DND-41 (cell line): ENCODE measurements at regions not wholly inside any gene's neighbourhood (a gene's known extent, or its start where the extent isn't known, plus 50 kb on each side); places are given as distances from the start of the nearest gene placed in this dataset.

Source experiments
- ATAC-seq: fragments of 200-7000 bp; cut with Tn5 transposase; 3 replicates; pipeline ENCODE4 v1.9.1; 2021; ENCODE audit warnings: low read depth; ENCODE audit not compliant: insufficient read depth
- DNase-seq: peaks from one replicate; pipeline ENCODE4 v3.0.0-alpha.2; 2020
- H2AFZ ChIP-seq: 2 replicates; pipeline ENCODE4 v1.6.0; 2012; ENCODE audit warnings: low read depth, low read length
- H3K27ac ChIP-seq: 2 replicates; pipeline ENCODE4 v1.5.1; 2012; ENCODE audit warnings: low read length, inconsistent platforms
- H3K27me3 ChIP-seq: fragments of 200-600 bp; sonication (generic); 2 replicates; pipeline ENCODE4 v1.6.0; 2012; ENCODE audit warnings: low read length, mild to moderate bottlenecking, inconsistent platforms; ENCODE audit not compliant: insufficient read depth, poor library complexity
- H3K36me3 ChIP-seq: 2 replicates; pipeline ENCODE4 v1.5.1; 2012; ENCODE audit warnings: low read length, inconsistent platforms; ENCODE audit not compliant: insufficient read depth
- H3K4me1 ChIP-seq: 2 replicates; pipeline ENCODE4 v1.5.1; 2012; ENCODE audit warnings: mild to moderate bottlenecking, low read length; ENCODE audit not compliant: insufficient read depth
- H3K4me2 ChIP-seq: 2 replicates; pipeline ENCODE4 v1.6.0; 2012; ENCODE audit warnings: mild to moderate bottlenecking, moderate library complexity, low read length, inconsistent platforms; ENCODE audit not compliant: insufficient read depth
- H3K4me3 ChIP-seq, 2 experiments: fragments of 200-600 bp in 1 of 2; shearing (Covaris generic) in 1 of 2; 2 replicates each; pipeline ENCODE4 v1.5.1; 2012 to 2016; ENCODE audit warnings: inconsistent platforms in 2 of 2, low read length in 2 of 2, mild to moderate bottlenecking in 2 of 2, low read depth in 1 of 2, moderate library complexity in 1 of 2
- H3K79me2 ChIP-seq: 2 replicates; pipeline ENCODE4 v1.6.0; 2012; ENCODE audit warnings: low read length, inconsistent platforms; ENCODE audit not compliant: insufficient read depth
- H3K9ac ChIP-seq: 2 replicates; pipeline ENCODE4 v1.6.0; 2012; ENCODE audit warnings: low read depth, mild to moderate bottlenecking, inconsistent platforms, low read length, moderate library complexity
- H3K9me3 ChIP-seq: 2 replicates; pipeline ENCODE4 v1.5.1; 2012; ENCODE audit warnings: low read length, moderate library complexity, mild to moderate bottlenecking, inconsistent platforms; ENCODE audit not compliant: insufficient read depth, severe bottlenecking
- H4K20me1 ChIP-seq: 2 replicates; pipeline ENCODE4 v1.6.0; 2012; ENCODE audit warnings: low read length; ENCODE audit not compliant: insufficient read depth
- EZH2 ChIP-seq: IDR thresholded peaks from 3 replicates; pipeline ENCODE4 v1.6.1; 2012; ENCODE audit warnings: borderline replicate concordance, low read depth, mild to moderate bottlenecking, moderate library complexity, low read length, inconsistent platforms; ENCODE audit not compliant: severe bottlenecking
- TF ChIP-seq, protein P1 (sequence below): IDR thresholded peaks from 2 replicates; pipeline ENCODE4 v1.5.1; 2012; ENCODE audit warnings: borderline replicate concordance, low read length, moderate library complexity, mild to moderate bottlenecking; ENCODE audit not compliant: poor library complexity, severe bottlenecking; ENCODE audit errors: extremely low read depth

GRCh38 chr6:15107644-15108382 is 138.1 kb upstream of the JARID2 start:
- H2AFZ ChIP-seq: no peak overlapping the region
- no peaks in the 10 kb centered on the region for H4K20me1 ChIP-seq
- no peaks in the 10 kb centered on the region for H3K4me1 ChIP-seq
- no peaks in the 10 kb centered on the region for H3K27me3 ChIP-seq
- no peaks in the 10 kb centered on the region for H3K79me2 ChIP-seq
- H3K9me3 ChIP-seq: peaks cover 4% of the 10 kb centered on the region
- TF ChIP-seq EZH2: no peak
- TF ChIP-seq, protein P1, sequence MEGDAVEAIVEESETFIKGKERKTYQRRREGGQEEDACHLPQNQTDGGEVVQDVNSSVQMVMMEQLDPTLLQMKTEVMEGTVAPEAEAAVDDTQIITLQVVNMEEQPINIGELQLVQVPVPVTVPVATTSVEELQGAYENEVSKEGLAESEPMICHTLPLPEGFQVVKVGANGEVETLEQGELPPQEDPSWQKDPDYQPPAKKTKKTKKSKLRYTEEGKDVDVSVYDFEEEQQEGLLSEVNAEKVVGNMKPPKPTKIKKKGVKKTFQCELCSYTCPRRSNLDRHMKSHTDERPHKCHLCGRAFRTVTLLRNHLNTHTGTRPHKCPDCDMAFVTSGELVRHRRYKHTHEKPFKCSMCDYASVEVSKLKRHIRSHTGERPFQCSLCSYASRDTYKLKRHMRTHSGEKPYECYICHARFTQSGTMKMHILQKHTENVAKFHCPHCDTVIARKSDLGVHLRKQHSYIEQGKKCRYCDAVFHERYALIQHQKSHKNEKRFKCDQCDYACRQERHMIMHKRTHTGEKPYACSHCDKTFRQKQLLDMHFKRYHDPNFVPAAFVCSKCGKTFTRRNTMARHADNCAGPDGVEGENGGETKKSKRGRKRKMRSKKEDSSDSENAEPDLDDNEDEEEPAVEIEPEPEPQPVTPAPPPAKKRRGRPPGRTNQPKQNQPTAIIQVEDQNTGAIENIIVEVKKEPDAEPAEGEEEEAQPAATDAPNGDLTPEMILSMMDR: no peak
- no peaks in the 10 kb centered on the region for H3K36me3 ChIP-seq
- ATAC-seq (no peak), DNase-seq (no peak)
- H3K9ac ChIP-seq: no peak overlapping the region
- no peak overlapping the region for H3K4me2 ChIP-seq
- H3K27ac ChIP-seq: no peak overlapping the region
- no peak overlapping the region for H3K4me3 ChIP-seq

DNA sequence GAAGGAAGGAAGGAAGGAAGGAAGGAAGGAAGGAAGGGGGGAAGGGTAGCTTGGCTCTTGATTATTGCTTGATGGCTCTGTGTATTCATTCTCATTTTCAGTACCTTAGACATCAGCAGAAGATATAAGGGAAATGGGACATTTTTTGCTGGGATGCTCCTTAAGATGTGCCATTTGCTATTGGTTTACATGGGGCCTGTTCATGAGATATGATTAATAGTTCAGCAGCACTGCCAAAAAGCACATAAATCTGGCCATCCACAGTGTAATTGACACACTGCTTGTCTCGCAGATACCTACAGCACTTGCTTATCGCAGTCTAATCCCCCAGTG is 137.5 kb upstream of the JARID2 start:
- no peaks in the 10 kb centered on the region for H3K27me3 ChIP-seq
- no peaks in the 10 kb centered on the region for H3K79me2 ChIP-seq
- H3K4me2 ChIP-seq: no peak overlapping the region
- no peak overlapping the region for H3K9ac ChIP-seq
- ATAC-seq (no peak), DNase-seq (no peak)
- TF ChIP-seq, protein P1: no peak
- TF ChIP-seq EZH2: no peak
- no peaks in the 10 kb centered on the region for H3K36me3 ChIP-seq
- no peak overlapping the region for H3K4me3 ChIP-seq
- no peak overlapping the region for H2AFZ ChIP-seq
- no peak overlapping the region for H3K27ac ChIP-seq
- no peaks in the 10 kb centered on the region for H4K20me1 ChIP-seq
- H3K9me3 ChIP-seq: peaks cover 4% of the 10 kb centered on the region
- no peaks in the 10 kb centered on the region for H3K4me1 ChIP-seq

GRCh38 chr6:15109338-15110090 is 136.4 kb upstream of the JARID2 start:
- H3K27me3 ChIP-seq: no peaks in the 10 kb centered on the region
- H2AFZ ChIP-seq: no peak overlapping the region
- DNase-seq (no peak), ATAC-seq (no peak)
- TF ChIP-seq, protein P1: no peak
- TF ChIP-seq EZH2: no peak
- H4K20me1 ChIP-seq: no peaks in the 10 kb centered on the region
- no peak overlapping the region for H3K4me2 ChIP-seq
- no peak overlapping the region for H3K27ac ChIP-seq
- no peak overlapping the region for H3K9ac ChIP-seq
- no peaks in the 10 kb centered on the region for H3K36me3 ChIP-seq
- no peaks in the 10 kb centered on the region for H3K4me1 ChIP-seq
- H3K4me3 ChIP-seq: no peak overlapping the region
- H3K9me3 ChIP-seq: peaks cover 4% of the 10 kb centered on the region
- H3K79me2 ChIP-seq: no peaks in the 10 kb centered on the region
